Thyroid gland (tissue), 4 donors: ENCODE measurements at regions not wholly inside any gene's neighbourhood (a gene's known extent, or its start where the extent isn't known, plus 50 kb on each side); places are given as distances from the start of the nearest gene placed in this dataset.

ENCODE experiments used
- DNase-seq, 2 donors: peaks; one replicate each; pipeline ENCODE4 v3.0.0-alpha.2; 2019
- H3K27ac ChIP-seq, 3 donors: fragments of 200-600 bp; sonication (generic); 1 replicate in 2 of 3; 2 replicates in 1 of 3; pipeline ENCODE4 v1.5.1; 2016 to 2019; ENCODE audit warnings: mild to moderate bottlenecking in 1 of 3, moderate library complexity in 1 of 3
- H3K27me3 ChIP-seq: fragments of 200-600 bp; sonication (generic); one replicate; pipeline ENCODE4 v1.5.1; 2019
- H3K36me3 ChIP-seq, 2 donors: fragments of 200-600 bp; sonication (generic); one replicate each; pipeline ENCODE4 v1.5.1; 2016 to 2019
- H3K4me1 ChIP-seq, 2 donors: fragments of 200-600 bp; sonication (generic); one replicate each; pipeline ENCODE4 v1.5.1; 2017 to 2019
- H3K4me3 ChIP-seq, 3 donors: fragments of 200-600 bp; sonication (generic); replicated peaks in 1 of 3; 1 replicate in 2 of 3; 2 replicates in 1 of 3; pipeline ENCODE4 v1.5.1; 2016; ENCODE audit warnings: mild to moderate bottlenecking in 1 of 3
- H3K9me3 ChIP-seq: fragments of 200-600 bp; sonication (generic); one replicate; pipeline ENCODE4 v1.5.1; 2017
- POLR2A ChIP-seq, 2 donors: fragments of 450-650 bp; IDR thresholded peaks; one replicate each; pipeline ENCODE4 v1.6.1; 2017; ENCODE audit warnings: antibody characterized with exemption in 2 of 2, mild to moderate bottlenecking in 2 of 2, moderate library complexity in 1 of 2
- WGBS, 2 donors: methylation state at CpG; one replicate each; pipeline ENCODE4 v1.1.5; 2017; 5-methylcytosine and 5-hydroxymethylcytosine counted together
- intact Hi-C: fragments of 100-400 bp; cut with DNase I; formaldehyde crosslinking; loops from one replicate; pipeline ENCODE4 v1.15.1; 2023
- TF ChIP-seq, protein P1 (sequence below), 6 experiments: fragments of 200-600 bp in 3 of 6; fragments of 450-650 bp in 3 of 6; sonication (generic) in 3 of 6; IDR thresholded peaks; one replicate each; pipeline ENCODE4 v1.5.1; 2016 to 2019; ENCODE audit warnings: antibody characterized with exemption in 6 of 6, mild to moderate bottlenecking in 2 of 6, inconsistent platforms in 1 of 6, moderate library complexity in 1 of 6

DNA sequence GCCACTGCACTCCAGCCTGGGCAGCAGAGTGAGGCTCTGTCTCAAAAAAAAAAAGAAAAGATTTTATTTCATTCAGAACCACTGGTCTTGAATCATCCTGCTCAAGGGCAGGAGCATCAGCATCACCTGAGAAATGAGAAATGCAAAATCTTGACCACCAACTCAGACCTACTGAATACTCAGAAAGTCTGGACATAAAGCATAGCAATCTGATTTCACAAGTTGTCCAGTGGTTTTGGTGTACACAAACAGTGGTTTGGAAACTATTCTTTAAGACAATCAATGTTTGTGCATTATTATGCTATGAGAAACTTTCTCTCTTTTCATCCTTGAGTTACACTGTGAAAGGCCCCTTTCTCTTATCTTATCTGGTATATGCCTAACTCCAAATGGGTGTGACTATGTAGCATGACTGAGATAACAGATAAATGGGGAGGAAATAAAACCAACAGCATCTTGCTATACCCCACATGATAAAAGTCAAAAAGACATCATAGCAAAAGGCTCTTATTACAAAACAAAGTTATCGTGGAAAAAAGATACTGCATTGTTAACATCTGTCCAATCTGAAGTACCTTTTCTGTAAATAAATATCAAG, 174.2 kb upstream of the STT3B start:
- Histone ChIP-seq H3K4me1 (no peaks in the 10 kb centered on the region), H3K9me3 (no peaks in the 10 kb centered on the region), H3K27me3 (no peaks in the 10 kb centered on the region), H3K36me3 (no peaks in the 10 kb centered on the region), H3K27ac (no peak overlapping the region), H3K4me3 (no peak overlapping the region)
- intact Hi-C loops = no loop called here
- no peak for DNase-seq
- 95 to 96% methylated on average over 1 of the region's 1 CpG for WGBS, 2 donors
- TF ChIP-seq, protein P1, sequence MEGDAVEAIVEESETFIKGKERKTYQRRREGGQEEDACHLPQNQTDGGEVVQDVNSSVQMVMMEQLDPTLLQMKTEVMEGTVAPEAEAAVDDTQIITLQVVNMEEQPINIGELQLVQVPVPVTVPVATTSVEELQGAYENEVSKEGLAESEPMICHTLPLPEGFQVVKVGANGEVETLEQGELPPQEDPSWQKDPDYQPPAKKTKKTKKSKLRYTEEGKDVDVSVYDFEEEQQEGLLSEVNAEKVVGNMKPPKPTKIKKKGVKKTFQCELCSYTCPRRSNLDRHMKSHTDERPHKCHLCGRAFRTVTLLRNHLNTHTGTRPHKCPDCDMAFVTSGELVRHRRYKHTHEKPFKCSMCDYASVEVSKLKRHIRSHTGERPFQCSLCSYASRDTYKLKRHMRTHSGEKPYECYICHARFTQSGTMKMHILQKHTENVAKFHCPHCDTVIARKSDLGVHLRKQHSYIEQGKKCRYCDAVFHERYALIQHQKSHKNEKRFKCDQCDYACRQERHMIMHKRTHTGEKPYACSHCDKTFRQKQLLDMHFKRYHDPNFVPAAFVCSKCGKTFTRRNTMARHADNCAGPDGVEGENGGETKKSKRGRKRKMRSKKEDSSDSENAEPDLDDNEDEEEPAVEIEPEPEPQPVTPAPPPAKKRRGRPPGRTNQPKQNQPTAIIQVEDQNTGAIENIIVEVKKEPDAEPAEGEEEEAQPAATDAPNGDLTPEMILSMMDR (IDR thresholded peaks at IDR 0.05) = no peak
- no peak for TF ChIP-seq POLR2A (IDR thresholded peaks at IDR 0.05)

DNA sequence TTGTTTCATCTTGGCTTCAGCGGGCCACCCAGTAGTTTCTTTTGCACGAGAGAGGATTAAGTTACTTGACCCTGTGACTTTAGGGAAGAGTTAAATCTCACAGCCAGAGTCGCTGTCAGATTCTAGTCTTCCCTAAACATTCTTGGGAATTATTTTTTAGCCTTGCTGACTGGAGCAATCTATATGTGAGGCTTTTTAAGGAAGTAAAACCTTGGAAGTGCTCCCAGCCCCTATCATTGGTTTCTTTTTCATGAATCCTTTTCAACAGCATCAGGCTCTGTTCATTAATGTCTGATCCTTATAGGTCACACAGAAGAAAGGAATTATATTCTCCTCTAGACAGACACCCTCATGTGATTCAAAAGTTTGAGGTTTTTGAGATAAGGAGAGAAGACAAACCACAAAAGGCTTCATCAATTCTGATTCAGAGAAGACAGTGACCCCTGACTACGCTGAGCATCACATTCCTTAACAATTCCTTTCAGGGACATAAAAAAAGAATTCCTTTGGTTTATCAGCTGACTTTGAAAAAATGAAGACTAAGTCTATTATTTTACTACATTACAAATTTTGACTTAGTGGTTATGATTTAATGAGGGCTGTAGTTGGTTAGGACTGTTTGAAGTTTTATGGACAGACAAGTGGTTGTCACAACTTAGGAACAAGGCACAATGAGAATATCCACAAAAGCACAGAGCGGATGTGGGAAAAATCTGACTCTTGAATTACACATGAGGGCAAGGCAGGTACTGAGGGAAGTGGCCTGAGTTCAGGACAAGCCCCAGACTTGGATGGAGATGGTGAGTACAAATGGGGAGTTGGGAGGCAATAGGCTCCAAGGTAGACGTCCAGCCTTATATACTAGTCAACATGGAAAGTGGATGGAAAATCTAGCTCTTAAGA, 171.1 kb upstream of the STT3B start:
- no peak for DNase-seq
- Histone ChIP-seq H3K9me3 (no peaks in the 10 kb centered on the region), H3K4me1 (no peaks in the 10 kb centered on the region), H3K27ac (no peak overlapping the region), H3K36me3 (no peaks in the 10 kb centered on the region), H3K27me3 (no peaks in the 10 kb centered on the region), H3K4me3 (no peak overlapping the region)
- TF ChIP-seq, protein P1 (IDR thresholded peaks at IDR 0.05) = no peak
- no peak for TF ChIP-seq POLR2A (IDR thresholded peaks at IDR 0.05)
- intact Hi-C loops = no loop called here
- WGBS, 2 donors = 64 to 76% methylated on average over 6 of the region's 6 CpGs

DNA sequence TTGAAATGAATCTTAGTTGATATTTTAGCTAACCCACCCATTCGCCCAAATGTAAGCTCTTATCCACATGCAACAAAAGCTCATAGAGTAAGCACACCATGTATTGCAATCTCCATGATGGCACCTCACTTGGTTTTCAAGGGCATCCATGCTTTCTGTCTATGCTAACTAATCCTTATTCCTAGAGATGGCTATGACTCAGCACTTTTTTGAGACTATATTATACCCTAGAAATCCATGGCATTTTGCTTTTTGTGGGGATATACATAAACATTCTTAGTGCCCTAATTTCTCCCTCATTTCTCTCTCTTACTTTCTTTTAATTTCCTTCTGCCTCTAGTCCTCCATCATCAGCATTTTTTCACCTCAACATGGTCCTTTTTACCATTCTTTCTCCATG, 168.5 kb upstream of the STT3B start:
- DNase-seq = no peak
- no peak overlapping the region for H3K4me3 ChIP-seq
- H3K9me3 ChIP-seq = no peaks in the 10 kb centered on the region
- intact Hi-C loops = no loop called here
- no peaks in the 10 kb centered on the region for H3K36me3 ChIP-seq
- WGBS, 2 donors = 93 to 98% methylated on average over 1 of the region's 1 CpG
- H3K27me3 ChIP-seq = no peaks in the 10 kb centered on the region
- no peak overlapping the region for H3K27ac ChIP-seq
- no peaks in the 10 kb centered on the region for H3K4me1 ChIP-seq
- TF ChIP-seq POLR2A (IDR thresholded peaks at IDR 0.05) = no peak
- TF ChIP-seq, protein P1 (IDR thresholded peaks at IDR 0.05) = no peak

DNA sequence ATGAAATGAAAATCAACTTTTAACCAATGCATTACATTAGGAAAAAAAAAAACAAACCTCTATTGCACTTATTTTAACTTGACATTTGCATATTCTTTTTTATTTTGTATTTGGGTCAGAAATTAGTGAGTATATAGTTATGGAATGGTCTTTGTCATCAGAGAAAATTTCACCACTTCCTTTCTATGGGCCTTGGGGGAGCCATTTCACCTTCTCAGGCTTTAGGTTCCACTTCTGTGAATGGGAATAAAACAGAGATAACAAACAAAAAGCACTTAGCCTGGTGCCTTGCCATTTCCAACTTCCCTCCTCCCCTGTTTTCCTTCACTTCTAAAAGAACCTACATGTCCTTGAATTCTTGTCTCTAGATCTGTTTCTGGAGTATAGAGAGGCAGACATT, 168.0 kb upstream of the STT3B start:
- no peaks in the 10 kb centered on the region for H3K9me3 ChIP-seq
- no peaks in the 10 kb centered on the region for H3K4me1 ChIP-seq
- intact Hi-C loops = no loop called here
- TF ChIP-seq, protein P1 (IDR thresholded peaks at IDR 0.05) = no peak
- no peak for TF ChIP-seq POLR2A (IDR thresholded peaks at IDR 0.05)
- no peak overlapping the region for H3K4me3 ChIP-seq
- no peak overlapping the region for H3K27ac ChIP-seq
- no peak for DNase-seq
- no peaks in the 10 kb centered on the region for H3K27me3 ChIP-seq
- H3K36me3 ChIP-seq = no peaks in the 10 kb centered on the region

DNA sequence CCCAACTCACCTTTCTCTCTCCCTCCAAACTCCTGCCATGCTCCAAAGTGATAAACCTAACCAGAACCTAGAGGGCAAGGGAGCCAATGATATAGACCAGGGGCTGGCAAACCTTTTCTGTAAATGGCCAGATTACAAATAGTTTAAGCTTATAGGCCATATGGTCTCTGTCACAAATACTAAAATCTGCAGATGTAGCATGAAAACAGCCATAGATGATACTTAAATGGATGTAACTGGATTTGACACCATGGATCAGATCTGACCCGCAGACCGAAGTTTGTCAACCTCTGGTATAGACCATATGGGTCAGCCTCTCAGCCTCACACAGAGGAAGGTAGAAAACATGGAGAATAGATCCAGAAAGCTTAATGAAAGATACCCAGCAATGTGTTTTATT, 165.2 kb upstream of the STT3B start:
- H3K27me3 ChIP-seq = no peaks in the 10 kb centered on the region
- no peaks in the 10 kb centered on the region for H3K36me3 ChIP-seq
- WGBS, 2 donors = 100% methylated on average over 2 of the region's 2 CpGs
- TF ChIP-seq, protein P1 (IDR thresholded peaks at IDR 0.05) = no peak
- no peak for TF ChIP-seq POLR2A (IDR thresholded peaks at IDR 0.05)
- no peak overlapping the region for H3K27ac ChIP-seq
- no peak overlapping the region for H3K4me3 ChIP-seq
- H3K4me1 ChIP-seq = peaks cover 3 to 10% of the 10 kb centered on the region in 2 donors
- no peaks in the 10 kb centered on the region for H3K9me3 ChIP-seq
- no peak for DNase-seq
- intact Hi-C loops = no loop called here
